GM12864 (cell line): ENCODE measurements at regions not wholly inside any gene's neighbourhood (a gene's known extent, or its start where the extent isn't known, plus 50 kb on each side); places are given as distances from the start of the nearest gene placed in this dataset.

Source experiments
- DNase-seq: peaks from one replicate; pipeline ENCODE4 v3.0.0-alpha.2; 2011; ENCODE audit warnings: low read depth
- H3K4me3 ChIP-seq: 2 replicates; pipeline ENCODE4 v1.5.1; 2011; ENCODE audit warnings: mild to moderate bottlenecking, low read depth, low read length, control low read depth
- TF ChIP-seq, protein P1 (sequence below): IDR thresholded peaks from 2 replicates; pipeline ENCODE4 v1.5.1; 2011; ENCODE audit warnings: low read depth, mild to moderate bottlenecking, moderate library complexity, low read length, control low read depth, inconsistent platforms; ENCODE audit errors: missing control alignments

DNA sequence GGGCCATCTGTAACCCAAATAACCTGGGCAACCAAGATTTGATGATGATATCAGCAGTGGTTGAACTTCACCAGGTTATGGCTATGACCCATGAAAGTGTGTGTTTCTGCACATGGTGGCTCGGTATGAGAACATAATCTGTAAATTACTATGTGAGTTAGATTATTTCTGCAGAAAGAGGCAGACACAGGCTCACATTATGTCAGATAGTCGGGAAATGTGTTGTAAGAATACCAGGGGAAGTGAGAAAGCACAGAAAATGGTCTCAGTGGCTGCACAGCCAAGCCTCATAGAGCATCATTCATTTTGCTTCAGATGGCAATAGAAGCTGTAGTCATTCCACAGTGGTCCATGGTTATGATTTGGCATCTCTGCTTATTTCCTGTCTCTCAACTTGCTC lies 63.0 kb upstream of the RBPJ start:
- DNase-seq, result no peak
- TF ChIP-seq, protein P1, sequence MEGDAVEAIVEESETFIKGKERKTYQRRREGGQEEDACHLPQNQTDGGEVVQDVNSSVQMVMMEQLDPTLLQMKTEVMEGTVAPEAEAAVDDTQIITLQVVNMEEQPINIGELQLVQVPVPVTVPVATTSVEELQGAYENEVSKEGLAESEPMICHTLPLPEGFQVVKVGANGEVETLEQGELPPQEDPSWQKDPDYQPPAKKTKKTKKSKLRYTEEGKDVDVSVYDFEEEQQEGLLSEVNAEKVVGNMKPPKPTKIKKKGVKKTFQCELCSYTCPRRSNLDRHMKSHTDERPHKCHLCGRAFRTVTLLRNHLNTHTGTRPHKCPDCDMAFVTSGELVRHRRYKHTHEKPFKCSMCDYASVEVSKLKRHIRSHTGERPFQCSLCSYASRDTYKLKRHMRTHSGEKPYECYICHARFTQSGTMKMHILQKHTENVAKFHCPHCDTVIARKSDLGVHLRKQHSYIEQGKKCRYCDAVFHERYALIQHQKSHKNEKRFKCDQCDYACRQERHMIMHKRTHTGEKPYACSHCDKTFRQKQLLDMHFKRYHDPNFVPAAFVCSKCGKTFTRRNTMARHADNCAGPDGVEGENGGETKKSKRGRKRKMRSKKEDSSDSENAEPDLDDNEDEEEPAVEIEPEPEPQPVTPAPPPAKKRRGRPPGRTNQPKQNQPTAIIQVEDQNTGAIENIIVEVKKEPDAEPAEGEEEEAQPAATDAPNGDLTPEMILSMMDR, result no peak
- H3K4me3 ChIP-seq, result no peak overlapping the region

DNA sequence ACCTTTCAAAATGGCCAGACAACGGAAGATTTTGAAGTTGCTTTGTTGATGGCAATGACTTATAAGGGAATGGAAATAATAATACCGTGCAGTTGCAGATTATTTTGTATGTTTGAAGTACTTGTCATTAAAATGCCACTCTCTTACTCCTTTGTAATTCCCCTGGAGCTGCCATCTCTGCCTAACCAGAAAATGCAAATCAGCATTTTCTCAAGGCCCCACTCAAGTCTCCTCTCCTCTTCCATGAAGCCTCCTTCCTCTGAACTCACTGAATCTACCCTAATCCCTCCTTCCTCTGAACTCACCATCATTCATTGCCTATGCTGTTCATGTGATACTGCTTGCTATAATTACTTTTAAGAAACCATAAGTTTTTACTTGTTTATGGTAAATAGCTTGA lies 60.2 kb upstream of the RBPJ start:
- DNase-seq, result no peak
- TF ChIP-seq, protein P1, result no peak
- H3K4me3 ChIP-seq, result no peak overlapping the region

DNA sequence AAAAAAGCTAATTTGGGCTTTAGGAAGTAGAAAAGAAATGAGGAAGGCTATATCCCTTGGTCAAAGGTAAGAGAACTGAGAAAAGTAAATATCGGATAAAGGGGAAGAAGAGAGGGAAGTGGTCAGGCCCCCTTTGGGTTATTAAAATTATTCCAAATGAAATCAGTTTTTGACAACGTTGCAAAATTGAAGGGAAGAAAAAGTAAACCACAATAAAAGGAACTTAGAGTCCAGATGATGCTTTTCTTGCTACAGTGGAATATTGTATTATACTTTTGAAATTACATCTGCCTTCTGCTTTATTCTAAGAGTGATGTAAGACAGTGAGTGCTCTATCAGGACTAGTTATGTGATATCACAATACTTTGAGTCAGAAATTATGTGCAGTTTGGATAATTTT lies 59.4 kb upstream of the RBPJ start:
- TF ChIP-seq, protein P1, result no peak
- DNase-seq, result no peak

DNA sequence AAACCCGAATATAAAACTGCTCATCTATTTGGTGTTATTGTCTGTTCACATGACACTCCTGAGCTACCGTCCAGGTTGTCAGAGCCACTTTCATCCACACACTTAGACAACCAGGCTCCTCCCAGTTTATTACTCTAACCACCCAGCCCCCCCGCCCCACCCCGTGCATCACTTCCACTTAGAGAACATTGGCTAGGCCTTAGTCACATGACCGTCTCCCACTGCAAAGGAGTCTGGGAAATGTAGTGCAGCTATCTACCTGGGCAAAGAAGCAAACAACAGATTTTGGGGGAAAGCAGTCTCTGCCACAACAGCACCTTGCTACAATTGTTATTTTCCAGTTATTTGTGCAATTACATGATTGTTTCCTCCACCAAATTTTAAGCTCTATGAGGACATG lies 57.6 kb upstream of the RBPJ start:
- no peak for DNase-seq
- no peak overlapping the region for H3K4me3 ChIP-seq
- TF ChIP-seq, protein P1, result no peak

More for the DNA sequence above, 59.4 kb upstream of the RBPJ start:
- no peak overlapping the region for H3K4me3 ChIP-seq

DNA sequence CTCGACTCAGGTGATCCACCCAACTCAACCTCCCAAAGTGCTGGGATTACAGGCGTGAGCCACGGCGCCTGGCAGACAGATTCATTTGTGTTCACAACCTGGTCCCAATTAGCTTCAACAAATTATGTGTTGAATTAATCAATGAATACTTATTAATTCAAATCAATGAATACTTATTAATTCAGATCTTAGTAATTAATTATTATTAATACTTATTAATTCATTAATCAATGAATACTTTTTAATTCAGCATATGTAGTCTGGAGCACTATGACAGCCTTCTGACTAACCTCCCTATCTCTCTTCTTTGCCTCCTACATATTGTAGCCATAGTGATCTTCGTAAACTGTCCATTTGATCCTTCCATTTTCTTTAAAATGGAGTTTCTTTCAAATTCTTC lies 56.7 kb upstream of the RBPJ start:
- TF ChIP-seq, protein P1, result no peak
- H3K4me3 ChIP-seq, result no peak overlapping the region
- DNase-seq, result no peak

DNA sequence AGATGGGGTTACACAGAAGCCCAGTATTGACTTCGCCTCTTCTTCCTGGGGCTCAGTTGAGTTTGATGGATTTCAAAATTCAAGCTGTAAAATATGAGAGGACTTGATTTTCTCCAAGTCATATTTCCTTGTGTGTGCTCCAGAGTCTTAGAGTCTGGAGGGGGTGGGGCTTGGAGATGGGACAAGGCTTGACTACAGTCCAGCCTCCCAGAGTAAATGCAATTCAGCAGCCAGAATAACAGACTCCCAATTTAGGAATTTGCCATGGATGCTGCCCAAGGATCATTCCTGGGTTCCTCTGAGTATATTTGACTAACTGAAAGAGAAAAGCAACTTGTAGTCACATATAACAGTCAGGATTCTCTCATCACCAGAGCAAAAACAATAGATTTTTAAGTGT lies 53.7 kb upstream of the RBPJ start:
- DNase-seq, result no peak

DNA sequence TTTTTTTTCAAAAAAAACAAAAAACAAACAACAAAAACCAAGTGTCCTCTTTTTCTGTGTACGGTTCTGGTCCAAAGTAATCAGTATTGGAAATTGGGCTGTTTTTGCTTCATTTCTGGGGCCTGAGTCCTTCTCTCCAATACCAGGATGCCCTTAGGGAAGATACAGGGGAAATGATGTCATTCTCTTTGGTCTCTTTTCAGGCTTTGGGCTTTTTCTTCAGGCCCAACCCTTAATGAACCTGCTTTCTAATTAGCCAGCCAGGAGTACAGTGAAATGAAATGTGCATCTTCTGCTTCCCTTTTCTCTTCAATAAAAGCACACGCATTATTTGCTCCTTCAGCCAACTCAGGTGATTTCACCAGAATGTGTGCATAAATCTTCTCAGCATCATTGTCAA lies 52.6 kb upstream of the RBPJ start:
- TF ChIP-seq, protein P1, result no peak
- no peak for DNase-seq
- no peak overlapping the region for H3K4me3 ChIP-seq

More for the DNA sequence above, 53.7 kb upstream of the RBPJ start:
- TF ChIP-seq, protein P1, result no peak
- H3K4me3 ChIP-seq, result no peak overlapping the region
